ENCODE measurements at regions not wholly inside any gene's neighbourhood (a gene's known extent, or its start where the extent isn't known, plus 50 kb on each side); places are given as distances from the start of the nearest gene placed in this dataset.
A peak's percentile ranks its signal among the peaks of the same experiment; 100 is the strongest.
"Not testable (repeated sequence)": the region's sequence is repeated elsewhere in the genome, so short reads cannot be mapped to it uniquely, and the experiment has no call there.

GRCh38 chr3:173289072-173289471 lies 108.5 kb upstream of the NLGN1 start:
- no peak overlapping the region for H3K4me3 ChIP-seq (ENCODE audit: low read length)
- no peaks in the 10 kb centered on the region for H3K27me3 ChIP-seq (ENCODE audit: insufficient read depth, low read length, poor library complexity)
- no peak overlapping the region for H2BK5ac ChIP-seq (ENCODE audit: low read length)
- H4K5ac ChIP-seq (ENCODE audit: low read length): no peak overlapping the region
- no peaks in the 10 kb centered on the region for H3K4me1 ChIP-seq (ENCODE audit: control insufficient read depth, low read depth, low read length)
- H3K27ac ChIP-seq (ENCODE audit: low read depth, low read length): no peak overlapping the region
- H3K9ac ChIP-seq (ENCODE audit: low read length): no peak overlapping the region
- DNase-seq: no peak
- H3K18ac ChIP-seq (ENCODE audit: low read length): no peak overlapping the region
- H3K79me1 ChIP-seq (ENCODE audit: low read length): no peaks in the 10 kb centered on the region
- H3K23ac ChIP-seq (ENCODE audit: low read length): no peak overlapping the region
- H2BK15ac ChIP-seq (replicated peaks; ENCODE audit: low read depth): no peak overlapping the region
- H3K4ac ChIP-seq (ENCODE audit: low read depth, low read length): no peak overlapping the region
- no peak overlapping the region for H3K56ac ChIP-seq (ENCODE audit: low read length)
- no peaks in the 10 kb centered on the region for H3K79me2 ChIP-seq (ENCODE audit: control insufficient read depth, insufficient read depth, low read length)
- no peak overlapping the region for H4K8ac ChIP-seq (ENCODE audit: low read depth, low read length)
- no peak overlapping the region for H2AK5ac ChIP-seq (ENCODE audit: low read length)
- no peaks in the 10 kb centered on the region for H3K36me3 ChIP-seq (ENCODE audit: control insufficient read depth, insufficient read depth, low read length)
- H3K4me2 ChIP-seq (ENCODE audit: low read length): no peak overlapping the region
- no peak overlapping the region for H2BK120ac ChIP-seq (ENCODE audit: low read depth, low read length)
- WGBS (ENCODE audit: extremely low coverage, insufficient coverage, low lambda C conversion rate): no CpG with 5 or more reads among the region's 1 CpG

GRCh38 chr3:173287361-173287760 lies 110.2 kb upstream of the NLGN1 start:
- no peak overlapping the region for H4K8ac ChIP-seq (ENCODE audit: low read depth, low read length)
- no peak overlapping the region for H3K56ac ChIP-seq (ENCODE audit: low read length)
- H4K5ac ChIP-seq (ENCODE audit: low read length): no peak overlapping the region
- H3K18ac ChIP-seq (ENCODE audit: low read length): no peak overlapping the region
- no peak for DNase-seq
- no peak overlapping the region for H2AK5ac ChIP-seq (ENCODE audit: low read length)
- H3K23ac ChIP-seq (ENCODE audit: low read length): no peak overlapping the region
- no peak overlapping the region for H2BK5ac ChIP-seq (ENCODE audit: low read length)
- H3K36me3 ChIP-seq (ENCODE audit: control insufficient read depth, insufficient read depth, low read length): no peaks in the 10 kb centered on the region
- H3K27me3 ChIP-seq (ENCODE audit: insufficient read depth, low read length, poor library complexity): no peaks in the 10 kb centered on the region
- no peaks in the 10 kb centered on the region for H3K79me2 ChIP-seq (ENCODE audit: control insufficient read depth, insufficient read depth, low read length)
- no CpG with 5 or more reads among the region's 3 CpGs for WGBS (ENCODE audit: extremely low coverage, insufficient coverage, low lambda C conversion rate)
- H2BK15ac ChIP-seq (replicated peaks; ENCODE audit: low read depth): no peak overlapping the region
- no peak overlapping the region for H3K4me3 ChIP-seq (ENCODE audit: low read length)
- no peak overlapping the region for H3K4ac ChIP-seq (ENCODE audit: low read depth, low read length)
- no peak overlapping the region for H3K27ac ChIP-seq (ENCODE audit: low read depth, low read length)
- no peaks in the 10 kb centered on the region for H3K79me1 ChIP-seq (ENCODE audit: low read length)
- no peak overlapping the region for H3K4me2 ChIP-seq (ENCODE audit: low read length)
- H3K9ac ChIP-seq (ENCODE audit: low read length): no peak overlapping the region
- H2BK120ac ChIP-seq (ENCODE audit: low read depth, low read length): no peak overlapping the region
- no peaks in the 10 kb centered on the region for H3K4me1 ChIP-seq (ENCODE audit: control insufficient read depth, low read depth, low read length)

GRCh38 chr3:173286507-173286906 lies 111.0 kb upstream of the NLGN1 start:
- not testable (repeated sequence) for H2BK15ac ChIP-seq (replicated peaks; ENCODE audit: low read depth); H2BK5ac ChIP-seq (ENCODE audit: low read length); H3K79me2 ChIP-seq (ENCODE audit: control insufficient read depth, insufficient read depth, low read length); H2BK120ac ChIP-seq (ENCODE audit: low read depth, low read length); H3K4me3 ChIP-seq (ENCODE audit: low read length); H3K18ac ChIP-seq (ENCODE audit: low read length); H4K5ac ChIP-seq (ENCODE audit: low read length); H3K27me3 ChIP-seq (ENCODE audit: insufficient read depth, low read length, poor library complexity); H3K56ac ChIP-seq (ENCODE audit: low read length); H3K4ac ChIP-seq (ENCODE audit: low read depth, low read length); H3K27ac ChIP-seq (ENCODE audit: low read depth, low read length); H4K8ac ChIP-seq (ENCODE audit: low read depth, low read length); H3K4me2 ChIP-seq (ENCODE audit: low read length); H3K23ac ChIP-seq (ENCODE audit: low read length); H3K4me1 ChIP-seq (ENCODE audit: control insufficient read depth, low read depth, low read length); H3K9ac ChIP-seq (ENCODE audit: low read length); DNase-seq; H2AK5ac ChIP-seq (ENCODE audit: low read length); H3K79me1 ChIP-seq (ENCODE audit: low read length); H3K36me3 ChIP-seq (ENCODE audit: control insufficient read depth, insufficient read depth, low read length)
- WGBS (ENCODE audit: extremely low coverage, insufficient coverage, low lambda C conversion rate): no CpG with 5 or more reads among the region's 12 CpGs

- Histone ChIP-seq H4K8ac (ENCODE audit: low read depth, low read length) (no peak overlapping the region), H2BK15ac (replicated peaks; ENCODE audit: low read depth) (no peak overlapping the region), H4K5ac (ENCODE audit: low read length) (no peak overlapping the region), H3K56ac (ENCODE audit: low read length) (no peak overlapping the region), H3K27ac (ENCODE audit: low read depth, low read length) (no peak overlapping the region), H3K9ac (ENCODE audit: low read length) (no peak overlapping the region), H3K4me1 (ENCODE audit: control insufficient read depth, low read depth, low read length) (no peaks in the 10 kb centered on the region), H3K79me1 (ENCODE audit: low read length) (no peaks in the 10 kb centered on the region), H3K79me2 (ENCODE audit: control insufficient read depth, insufficient read depth, low read length) (no peaks in the 10 kb centered on the region), H3K23ac (ENCODE audit: low read length) (no peak overlapping the region), H3K4ac (ENCODE audit: low read depth, low read length) (no peak overlapping the region), H2AK5ac (ENCODE audit: low read length) (no peak overlapping the region), H2BK5ac (ENCODE audit: low read length) (no peak overlapping the region), H3K4me2 (ENCODE audit: low read length) (no peak overlapping the region), H3K36me3 (ENCODE audit: control insufficient read depth, insufficient read depth, low read length) (no peaks in the 10 kb centered on the region), H2BK120ac (ENCODE audit: low read depth, low read length) (no peak overlapping the region), H3K18ac (ENCODE audit: low read length) (no peak overlapping the region), H3K4me3 (ENCODE audit: low read length) (no peak overlapping the region), H3K27me3 (ENCODE audit: insufficient read depth, low read length, poor library complexity) (no peaks in the 10 kb centered on the region)
- WGBS (ENCODE audit: extremely low coverage, insufficient coverage, low lambda C conversion rate): no CpG with 5 or more reads among the region's 6 CpGs
- no peak for DNase-seq
These were observed 113.2 kb upstream of the NLGN1 start for GRCh38 chr3:173284301-173284700.

- H3K18ac ChIP-seq (ENCODE audit: low read length): no peak overlapping the region
- H2BK5ac ChIP-seq (ENCODE audit: low read length): no peak overlapping the region
- peak; percentile 43 for DNase-seq
- H3K4ac ChIP-seq (ENCODE audit: low read depth, low read length): no peak overlapping the region
- H2BK120ac ChIP-seq (ENCODE audit: low read depth, low read length): no peak overlapping the region
- H3K4me1 ChIP-seq (ENCODE audit: control insufficient read depth, low read depth, low read length): no peaks in the 10 kb centered on the region
- H3K23ac ChIP-seq (ENCODE audit: low read length): no peak overlapping the region
- no peak overlapping the region for H4K8ac ChIP-seq (ENCODE audit: low read depth, low read length)
- H3K27me3 ChIP-seq (ENCODE audit: insufficient read depth, low read length, poor library complexity): no peaks in the 10 kb centered on the region
- H3K27ac ChIP-seq (ENCODE audit: low read depth, low read length): no peak overlapping the region
- no peaks in the 10 kb centered on the region for H3K79me2 ChIP-seq (ENCODE audit: control insufficient read depth, insufficient read depth, low read length)
- no CpG with 5 or more reads among the region's 4 CpGs for WGBS (ENCODE audit: extremely low coverage, insufficient coverage, low lambda C conversion rate)
- H3K56ac ChIP-seq (ENCODE audit: low read length): no peak overlapping the region
- H2AK5ac ChIP-seq (ENCODE audit: low read length): no peak overlapping the region
- H3K9ac ChIP-seq (ENCODE audit: low read length): no peak overlapping the region
- no peak overlapping the region for H2BK15ac ChIP-seq (replicated peaks; ENCODE audit: low read depth)
- H4K5ac ChIP-seq (ENCODE audit: low read length): no peak overlapping the region
- no peaks in the 10 kb centered on the region for H3K36me3 ChIP-seq (ENCODE audit: control insufficient read depth, insufficient read depth, low read length)
- no peaks in the 10 kb centered on the region for H3K79me1 ChIP-seq (ENCODE audit: low read length)
- H3K4me2 ChIP-seq (ENCODE audit: low read length): no peak overlapping the region
- H3K4me3 ChIP-seq (ENCODE audit: low read length): no peak overlapping the region
These were observed 121.8 kb upstream of the NLGN1 start for GRCh38 chr3:173275740-173276139.

GRCh38 chr3:173273838-173274237 lies 123.7 kb upstream of the NLGN1 start:
- Histone ChIP-seq H3K79me2 (ENCODE audit: control insufficient read depth, insufficient read depth, low read length) (no peaks in the 10 kb centered on the region), H2AK5ac (ENCODE audit: low read length) (no peak overlapping the region)

More at GRCh38 chr3:173273838-173274237, 123.7 kb upstream of the NLGN1 start:
- Histone ChIP-seq H3K4me2 (ENCODE audit: low read length) (no peak overlapping the region), H3K27me3 (ENCODE audit: insufficient read depth, low read length, poor library complexity) (no peaks in the 10 kb centered on the region), H2BK5ac (ENCODE audit: low read length) (no peak overlapping the region), H3K9ac (ENCODE audit: low read length) (no peak overlapping the region), H3K79me1 (ENCODE audit: low read length) (no peaks in the 10 kb centered on the region), H3K4me1 (ENCODE audit: control insufficient read depth, low read depth, low read length) (no peaks in the 10 kb centered on the region), H4K8ac (ENCODE audit: low read depth, low read length) (no peak overlapping the region), H2BK120ac (ENCODE audit: low read depth, low read length) (no peak overlapping the region), H3K4ac (ENCODE audit: low read depth, low read length) (no peak overlapping the region), H3K4me3 (ENCODE audit: low read length) (no peak overlapping the region), H3K56ac (ENCODE audit: low read length) (no peak overlapping the region), H2BK15ac (replicated peaks; ENCODE audit: low read depth) (no peak overlapping the region), H3K18ac (ENCODE audit: low read length) (no peak overlapping the region), H3K27ac (ENCODE audit: low read depth, low read length) (no peak overlapping the region), H4K5ac (ENCODE audit: low read length) (no peak overlapping the region), H3K23ac (ENCODE audit: low read length) (no peak overlapping the region), H3K36me3 (ENCODE audit: control insufficient read depth, insufficient read depth, low read length) (no peaks in the 10 kb centered on the region)
- DNase-seq: no peak
- WGBS (ENCODE audit: extremely low coverage, insufficient coverage, low lambda C conversion rate): no CpG with 5 or more reads among the region's 5 CpGs
